Sciatic nerve (tissue), 2 donors: ENCODE measurements at regions not wholly inside any gene's neighbourhood (a gene's known extent, or its start where the extent isn't known, plus 50 kb on each side); places are given as distances from the start of the nearest gene placed in this dataset.
A peak's percentile ranks its signal among the peaks of the same experiment; 100 is the strongest.

Source experiments
- ATAC-seq: fragments of 200-7000 bp; cut with Tn5 transposase; one replicate; pipeline ENCODE4 v1.9.1; 2020; ENCODE audit warnings: mild to moderate bottlenecking, moderate library complexity
- DNase-seq: peaks from one replicate; pipeline ENCODE4 v3.0.0-alpha.2; 2020; ENCODE audit warnings: low spot score
- intact Hi-C: fragments of 100-400 bp; cut with DNase I; formaldehyde crosslinking; loops from one replicate; pipeline ENCODE4 v1.14.2; 2022
- donor health status: DM: no; HTN: no; CAD: no.
- donor health status: DM: no; HTN: no; CAD: no.

DNA sequence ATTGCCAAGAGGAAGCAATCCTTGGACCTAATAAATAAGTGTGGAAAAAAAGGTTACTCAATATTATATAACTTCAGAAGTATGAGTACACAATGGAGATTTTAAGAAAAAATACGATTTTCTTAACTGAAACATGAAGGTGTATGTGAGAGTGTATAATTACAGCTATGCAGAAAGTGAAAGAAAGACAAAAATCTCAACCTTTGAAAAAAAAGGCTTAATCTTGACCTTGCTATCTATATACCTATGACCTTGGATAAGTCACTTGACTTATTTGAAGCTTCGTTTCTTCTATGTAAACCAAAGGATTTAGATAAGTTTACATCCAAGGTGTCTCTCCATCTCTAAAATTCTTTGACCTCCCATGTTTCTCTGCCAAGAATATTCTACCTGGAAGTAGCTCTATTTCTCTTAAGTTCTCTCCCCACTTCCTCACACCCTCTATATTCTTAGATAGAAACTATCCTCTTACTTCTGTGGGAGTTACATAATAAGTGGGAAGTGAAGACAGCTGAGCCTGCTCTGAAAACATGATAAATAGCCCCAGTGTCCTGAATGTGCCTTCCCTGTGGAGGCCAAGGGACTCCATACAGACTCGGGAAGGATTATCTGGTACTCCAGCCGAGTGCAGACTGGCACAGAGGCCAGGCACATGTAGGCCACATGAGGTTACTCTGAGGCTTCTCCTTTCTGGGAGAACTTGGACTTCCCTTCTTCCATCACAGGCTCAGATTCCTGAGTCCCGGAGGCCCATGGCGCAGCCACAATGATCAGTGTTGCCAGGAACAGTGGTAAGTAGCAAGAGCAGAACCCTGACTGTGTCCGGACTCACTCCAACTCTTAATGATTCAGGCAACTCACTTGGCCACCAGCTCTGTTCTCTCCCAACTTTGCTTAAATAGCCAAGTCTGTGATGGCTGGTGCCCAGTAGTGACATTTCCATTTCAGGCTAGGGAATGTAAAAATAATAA is 166.8 kb upstream of the COL8A1 start:
- peak; percentile 74 for ATAC-seq
- DNase-seq, result no peak
- intact Hi-C loops, result no loop called here

DNA sequence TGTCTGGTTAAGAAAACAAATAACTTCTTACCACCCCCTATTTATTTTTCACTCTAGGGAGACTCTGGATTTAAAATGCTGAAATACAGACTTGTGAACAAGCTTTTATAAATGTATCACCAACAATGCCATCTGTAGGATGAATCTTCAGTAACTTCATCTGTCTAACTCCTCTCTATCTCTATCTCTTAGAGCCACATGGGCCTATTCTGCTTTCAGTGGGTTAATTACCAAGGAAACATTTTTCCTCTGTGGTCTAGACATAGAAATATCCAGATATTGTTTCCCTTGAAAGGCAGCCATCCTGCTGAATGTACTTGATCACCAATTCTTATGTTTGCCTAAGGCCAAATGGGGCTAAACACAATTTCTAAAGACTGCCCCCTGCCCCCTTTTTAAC is 167.6 kb upstream of the COL8A1 start:
- no peak for DNase-seq
- intact Hi-C loops, result no loop called here

DNA sequence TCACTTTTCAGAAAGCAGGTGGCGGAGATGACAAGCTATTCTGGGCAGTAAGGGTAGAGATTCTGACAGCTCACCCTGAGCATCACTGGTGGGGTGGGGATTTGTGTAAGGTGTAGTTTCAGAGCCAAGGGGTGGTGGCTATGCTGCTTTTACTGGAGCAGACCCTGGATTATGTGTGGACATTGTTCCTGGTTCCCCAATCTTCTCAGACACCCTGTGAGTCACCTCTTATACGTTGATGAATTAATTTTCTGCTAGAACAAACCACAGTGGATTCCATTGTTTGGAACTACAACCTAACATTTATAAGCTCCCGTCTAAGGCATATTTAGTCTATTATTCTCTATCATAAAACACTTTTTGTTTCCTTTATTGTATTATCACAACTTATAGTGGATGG is 169.5 kb upstream of the COL8A1 start:
- intact Hi-C loops, result no loop called here
- ATAC-seq, result no peak
- DNase-seq, result no peak

More for the DNA sequence above, 167.6 kb upstream of the COL8A1 start:
- no peak for ATAC-seq

DNA sequence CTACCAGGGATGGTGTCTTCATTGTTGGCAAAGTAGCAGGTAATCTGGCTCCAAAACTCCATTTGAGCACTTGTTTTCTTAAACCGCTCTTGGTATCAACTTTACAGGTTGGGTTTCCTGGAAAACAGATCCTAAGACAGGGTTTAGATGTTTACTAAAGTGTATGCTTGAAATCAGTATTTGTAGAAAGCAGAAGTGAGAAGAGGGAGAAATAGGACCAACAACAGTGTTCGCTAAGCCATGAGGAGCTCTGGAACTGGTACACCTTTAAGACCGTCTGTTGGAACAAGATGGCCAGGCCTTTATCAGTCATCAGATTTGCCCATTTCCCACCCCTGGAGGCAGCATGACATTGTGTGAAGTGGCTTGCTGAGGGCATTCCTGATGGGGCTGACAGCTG is 171.0 kb upstream of the COL8A1 start:
- intact Hi-C loops, result no loop called here
- DNase-seq, result no peak
- no peak for ATAC-seq

DNA sequence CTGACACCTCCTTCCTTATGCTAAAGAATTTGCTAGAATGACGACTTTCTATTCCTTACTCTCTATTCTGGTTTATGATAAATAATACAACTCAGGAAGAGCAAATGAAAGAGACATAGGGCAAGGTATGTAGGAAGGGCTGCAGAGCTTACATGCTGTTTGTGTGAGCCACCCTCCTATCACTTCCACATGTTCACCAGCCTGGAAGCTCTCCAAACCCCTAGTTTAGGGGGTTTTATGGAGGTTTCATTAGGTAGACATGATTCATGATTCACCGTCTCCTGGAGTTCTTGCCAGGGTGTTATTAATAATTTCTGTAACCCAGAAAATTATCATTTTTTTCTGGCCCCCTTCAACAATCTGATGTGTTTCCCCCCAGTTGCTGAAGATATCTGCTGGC is 172.1 kb upstream of the COL8A1 start:
- no peak for DNase-seq
- no peak for ATAC-seq
- intact Hi-C loops, result no loop called here

DNA sequence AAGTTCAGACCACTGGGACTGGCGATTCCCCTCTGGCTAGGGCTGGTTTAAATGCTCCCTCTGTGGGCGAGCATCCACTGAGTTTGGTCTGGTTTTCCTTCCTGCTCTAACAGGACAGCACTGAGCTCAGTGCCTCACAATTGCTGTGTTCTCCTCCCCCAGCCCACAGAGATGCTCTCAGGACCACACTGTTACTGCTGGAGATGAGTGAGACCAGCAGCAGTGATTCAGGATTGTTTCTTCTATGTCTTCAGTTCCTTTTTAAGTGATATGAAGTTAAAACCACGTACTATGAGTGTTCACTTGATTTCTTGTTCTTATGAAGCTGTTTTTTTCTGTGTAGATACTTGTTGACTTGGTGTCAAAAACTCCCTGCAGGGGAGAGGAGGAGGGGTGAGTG is 180.4 kb upstream of the COL8A1 start:
- intact Hi-C loops, result no loop called here
- ATAC-seq (no peak), DNase-seq (no peak)

DNA sequence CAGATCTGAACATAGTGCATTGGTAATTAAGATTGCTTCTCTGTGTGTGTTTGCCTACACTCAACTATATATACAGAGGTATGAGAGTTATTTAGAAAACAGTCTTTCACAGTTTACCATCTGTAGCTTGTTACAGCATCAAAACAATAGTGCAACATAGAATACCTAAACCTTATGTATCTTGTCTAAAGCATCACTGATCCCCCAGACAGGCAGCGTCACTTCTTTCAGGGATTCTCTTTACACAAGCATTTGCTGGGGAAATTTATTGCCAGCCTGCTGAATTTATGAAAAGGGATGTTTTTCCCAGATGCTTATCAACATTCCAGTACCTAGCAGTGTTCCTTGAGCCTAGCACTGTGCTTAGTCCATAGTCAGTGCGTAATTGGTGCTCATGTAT is 195.8 kb upstream of the COL8A1 start:
- intact Hi-C loops, result no loop called here
- DNase-seq (no peak), ATAC-seq (no peak)

DNA sequence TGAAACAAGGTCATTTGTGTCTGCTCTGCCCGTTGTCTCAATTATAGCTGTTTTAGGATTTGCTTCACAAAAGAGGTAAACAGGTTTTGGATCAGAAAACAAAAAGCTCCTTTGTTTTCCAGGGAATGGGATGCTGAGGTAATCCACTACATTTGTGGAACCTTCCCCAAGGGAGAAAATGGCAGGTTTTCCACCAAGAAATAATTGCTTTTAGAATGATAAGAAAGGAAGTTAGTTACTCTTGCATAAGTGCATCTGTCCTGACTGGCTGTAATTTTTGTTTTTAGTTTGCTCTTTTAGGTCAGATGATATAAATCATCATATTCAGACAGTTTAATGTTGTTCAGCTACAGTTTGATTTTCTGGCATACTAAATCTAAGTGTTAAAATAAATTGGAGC is 198.5 kb upstream of the COL8A1 start:
- ATAC-seq, result peak; percentile 83
- intact Hi-C loops, result no loop called here
- no peak for DNase-seq

DNA sequence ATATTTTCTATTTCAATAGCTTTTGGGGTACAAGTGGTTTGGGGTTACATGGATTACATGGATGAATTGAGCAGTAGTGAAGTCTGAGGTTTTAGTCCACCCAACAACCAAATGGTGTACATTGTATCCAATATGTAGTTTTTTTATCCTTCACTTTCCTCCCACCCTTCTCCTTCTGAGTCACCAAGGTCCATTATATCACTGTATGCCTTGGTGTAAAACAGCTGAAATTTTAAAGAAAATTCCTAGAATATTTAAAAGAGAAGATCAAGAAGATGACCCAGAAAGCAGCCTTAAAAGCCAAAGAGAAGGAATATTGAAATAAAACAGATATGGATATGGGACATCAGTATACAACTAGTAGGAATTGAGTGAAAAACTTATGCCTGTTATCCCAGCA is 204.2 kb upstream of the COL8A1 start:
- intact Hi-C loops, result no loop called here
- DNase-seq (no peak), ATAC-seq (no peak)

DNA sequence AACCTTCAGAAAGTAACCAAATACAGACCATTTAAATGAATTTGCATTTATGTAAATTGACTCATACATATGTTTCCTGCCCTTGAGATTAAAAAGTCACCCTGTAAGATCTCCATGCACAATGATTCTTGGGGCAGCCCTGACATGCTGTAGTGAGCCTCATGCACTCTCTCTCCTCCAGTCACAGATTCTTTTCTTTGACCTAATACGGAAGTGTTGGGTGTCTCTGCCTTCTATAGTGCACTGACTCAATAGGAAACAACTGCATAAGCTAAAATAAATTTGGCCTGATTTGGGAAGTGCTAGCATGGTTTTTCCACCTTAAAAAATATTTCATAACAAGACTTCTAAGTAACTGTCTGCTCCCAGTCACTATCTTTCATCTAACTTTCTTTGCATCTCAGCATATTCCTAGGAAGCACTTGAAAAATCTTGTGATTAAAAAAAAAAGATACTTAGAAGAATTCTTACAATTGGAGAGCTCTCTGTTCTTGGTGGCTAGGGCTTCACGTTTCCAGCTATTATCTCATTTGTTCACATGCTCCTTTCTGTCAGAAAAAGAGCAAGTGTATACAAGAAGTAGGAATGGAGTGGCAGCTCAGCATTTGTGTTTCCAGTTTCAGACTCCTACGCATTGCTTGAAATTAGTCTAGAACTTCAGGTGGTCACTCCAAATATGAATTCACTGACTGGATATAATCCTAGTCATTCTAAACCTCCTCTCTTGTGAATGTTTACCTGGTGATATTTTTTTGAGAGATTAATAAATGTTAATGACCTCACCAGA is 207.9 kb upstream of the COL8A1 start:
- intact Hi-C loops, result no loop called here
- DNase-seq, result no peak
- ATAC-seq, result no peak

DNA sequence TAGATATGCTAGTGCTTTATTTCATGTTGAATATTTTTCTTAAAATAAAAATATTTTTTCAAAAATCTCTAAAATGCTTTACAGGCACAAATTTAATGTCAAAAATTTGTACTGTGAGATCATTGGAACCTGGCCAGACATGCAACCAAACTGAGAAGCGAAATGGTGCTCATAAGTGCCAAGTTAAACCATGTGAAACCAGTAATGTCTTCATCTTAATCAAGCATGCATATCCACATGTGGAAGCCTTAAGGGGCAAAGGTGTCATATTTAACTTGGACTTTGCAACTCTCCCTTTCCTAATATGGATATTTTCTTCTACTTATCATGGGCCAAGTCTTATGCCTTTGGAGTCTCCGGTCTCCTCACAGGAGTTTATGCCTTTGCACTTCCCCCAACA is 208.9 kb upstream of the COL8A1 start:
- peak; percentile 65 for ATAC-seq
- no peak for DNase-seq

DNA sequence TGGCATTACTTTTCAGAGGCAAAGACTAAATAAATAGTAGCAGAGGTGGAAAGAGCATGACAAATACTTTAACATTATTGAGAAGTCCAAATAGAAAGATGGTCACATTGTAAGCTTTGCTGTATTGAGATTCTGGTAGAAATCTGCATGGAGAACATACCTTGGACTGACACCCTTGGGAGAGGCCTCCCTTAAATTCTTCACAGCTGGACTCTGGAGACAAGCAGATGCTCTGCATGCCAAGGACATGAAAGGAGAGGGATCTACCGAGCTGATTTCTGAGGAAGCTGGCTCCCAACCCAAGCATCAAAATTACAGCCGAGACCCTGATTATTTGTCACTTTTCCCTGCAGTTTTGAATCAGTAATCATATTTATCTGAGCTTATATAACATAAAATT is 212.5 kb upstream of the COL8A1 start:
- intact Hi-C loops, result no loop called here
- ATAC-seq (no peak), DNase-seq (no peak)

More for the DNA sequence above, 208.9 kb upstream of the COL8A1 start:
- intact Hi-C loops, result no loop called here

DNA sequence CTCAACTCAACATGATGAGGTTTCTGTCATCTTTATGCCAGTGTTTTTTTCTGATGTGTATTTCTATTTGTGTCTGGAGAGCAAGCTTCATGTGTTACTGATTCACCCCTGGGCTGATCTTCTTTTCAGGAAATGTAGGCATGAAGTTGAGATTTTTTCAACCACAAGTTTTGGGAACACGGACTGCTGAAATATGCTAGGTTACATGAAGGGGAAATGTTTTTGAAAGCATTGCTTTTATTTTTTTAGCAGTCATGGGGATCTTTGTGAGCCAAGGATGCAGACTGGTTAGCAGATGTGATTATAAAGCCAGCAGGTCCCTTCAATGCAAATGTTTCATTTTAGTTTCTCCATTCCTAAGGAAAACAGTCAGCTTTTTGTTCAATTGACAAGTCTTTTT is 219.3 kb upstream of the COL8A1 start:
- ATAC-seq, result peak; percentile 22
- intact Hi-C loops, result no loop called here
- DNase-seq, result no peak

DNA sequence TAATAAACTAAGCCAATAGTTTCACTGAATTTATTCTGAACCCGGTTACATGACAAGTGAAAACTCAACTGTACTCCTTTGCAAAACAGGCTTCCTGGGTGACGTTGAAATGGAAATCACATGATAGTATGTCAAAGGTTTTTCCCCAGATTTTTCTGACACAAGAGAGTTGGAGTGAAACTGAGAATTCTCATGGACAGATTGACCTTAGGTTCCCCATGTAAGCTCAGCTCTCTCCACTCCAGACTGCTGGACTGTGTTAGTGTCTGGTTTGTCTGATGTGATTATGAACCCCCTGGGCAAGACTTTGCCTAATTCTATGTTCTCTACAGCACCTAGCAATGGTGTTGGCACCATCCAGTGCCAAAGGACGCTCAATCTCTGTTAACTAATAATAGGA is 219.7 kb upstream of the COL8A1 start:
- intact Hi-C loops, result no loop called here
- ATAC-seq (peak; percentile 38), DNase-seq (no peak)

DNA sequence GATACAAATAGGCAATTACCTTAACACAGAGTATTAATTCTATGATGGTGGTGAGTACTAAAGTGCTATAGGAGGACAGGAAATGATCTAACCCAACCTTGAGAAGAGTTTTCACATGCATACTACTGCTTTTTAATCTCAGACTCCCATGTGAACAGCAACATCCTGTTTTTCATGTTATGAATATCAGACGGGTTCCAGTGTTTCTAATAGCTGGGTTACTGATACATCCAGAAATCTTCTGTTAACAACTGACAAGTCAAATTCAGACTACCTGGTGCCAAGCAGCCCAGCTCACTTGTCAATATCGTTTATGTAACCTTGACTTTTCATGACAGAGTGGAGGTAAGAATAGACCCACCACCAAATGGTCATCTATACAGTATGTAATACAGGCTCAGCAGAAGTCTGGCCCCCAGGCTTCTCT is 220.2 kb upstream of the COL8A1 start:
- intact Hi-C loops, result no loop called here
- ATAC-seq (no peak), DNase-seq (no peak)

DNA sequence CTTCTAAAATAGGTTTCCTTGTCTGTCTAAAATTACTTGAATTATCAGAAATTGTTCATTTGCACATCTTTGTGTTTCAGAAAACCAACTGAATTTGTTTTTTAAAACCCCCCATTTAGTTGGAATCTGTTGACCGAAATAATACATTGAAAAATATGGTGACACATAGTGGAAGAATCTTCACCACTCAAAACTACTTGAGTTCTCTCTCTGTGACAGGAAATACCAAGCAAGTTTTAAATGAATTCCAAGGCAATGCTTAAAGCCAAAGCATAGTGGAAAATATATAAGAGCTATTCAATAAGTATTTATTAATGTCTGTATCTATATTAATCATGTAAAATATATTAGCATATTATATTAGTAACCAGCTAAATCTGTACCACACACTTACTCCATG is 224.9 kb upstream of the COL8A1 start:
- no peak for DNase-seq
- no peak for ATAC-seq
- intact Hi-C loops, result no loop called here

DNA sequence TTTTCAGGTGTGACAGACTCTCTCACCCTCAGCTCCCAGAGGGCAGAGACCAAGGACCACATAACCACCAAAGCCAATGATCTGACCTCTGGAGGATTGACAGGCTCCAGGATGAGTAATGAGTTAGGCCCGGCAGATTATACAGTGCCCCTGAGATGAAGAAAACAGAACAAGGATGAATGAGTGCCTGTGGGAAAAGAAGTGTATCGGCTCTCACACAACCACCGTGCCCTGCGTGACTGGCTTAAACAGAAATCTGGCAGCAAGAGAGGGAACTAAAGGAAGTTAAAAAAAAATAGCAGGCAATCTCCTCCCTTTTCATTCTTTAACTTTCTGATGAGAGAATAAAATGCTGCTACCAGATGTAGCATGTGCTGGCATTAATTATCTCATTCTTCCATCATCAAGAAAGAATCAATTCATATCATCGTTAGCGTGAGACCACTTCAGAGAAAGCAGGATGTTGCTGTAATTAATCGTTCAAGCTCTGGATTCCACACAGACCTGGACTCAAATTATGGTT is 227.5 kb upstream of the COL8A1 start:
- intact Hi-C loops, result no loop called here
- ATAC-seq, result no peak
- no peak for DNase-seq

DNA sequence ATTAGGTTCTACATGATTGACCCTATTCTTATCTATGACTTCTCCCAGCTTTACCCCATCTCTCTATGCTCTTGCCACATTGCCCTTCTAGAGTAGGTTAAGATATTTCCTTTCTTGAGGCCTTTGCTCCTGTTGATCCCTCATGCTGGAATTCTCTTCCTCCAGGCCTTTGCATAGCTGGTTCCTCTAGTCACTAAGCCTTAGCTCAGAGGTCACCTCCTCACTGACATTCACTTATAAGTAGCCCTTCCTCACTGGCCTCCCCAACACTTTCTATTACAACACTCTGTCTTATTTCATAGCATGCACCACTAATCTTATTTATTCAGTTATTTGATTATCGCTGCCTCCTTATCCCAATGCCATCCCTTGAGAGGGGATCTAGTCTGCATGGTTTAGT is 228.4 kb upstream of the COL8A1 start:
- DNase-seq (no peak), ATAC-seq (no peak)
- intact Hi-C loops, result no loop called here

DNA sequence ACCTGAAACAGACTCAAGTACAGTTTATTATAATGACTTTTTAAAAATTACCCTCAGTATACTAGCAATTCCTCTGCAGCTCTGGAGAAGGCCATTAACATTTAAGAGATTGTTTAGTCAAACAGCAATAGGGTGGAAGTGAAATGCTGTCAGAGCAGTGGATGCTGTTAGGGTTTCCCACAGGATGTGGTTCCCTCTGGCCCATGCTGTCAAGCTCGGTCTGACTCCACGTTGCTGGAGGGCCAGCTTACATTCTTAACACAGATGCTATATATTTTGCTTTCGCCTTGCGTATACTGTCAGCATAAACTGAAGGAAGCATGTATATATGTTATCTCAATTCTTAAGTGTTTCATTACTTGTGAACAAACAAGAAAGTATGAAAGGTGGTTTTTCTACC is 231.1 kb upstream of the COL8A1 start:
- DNase-seq (no peak), ATAC-seq (no peak)
- intact Hi-C loops, result no loop called here

DNA sequence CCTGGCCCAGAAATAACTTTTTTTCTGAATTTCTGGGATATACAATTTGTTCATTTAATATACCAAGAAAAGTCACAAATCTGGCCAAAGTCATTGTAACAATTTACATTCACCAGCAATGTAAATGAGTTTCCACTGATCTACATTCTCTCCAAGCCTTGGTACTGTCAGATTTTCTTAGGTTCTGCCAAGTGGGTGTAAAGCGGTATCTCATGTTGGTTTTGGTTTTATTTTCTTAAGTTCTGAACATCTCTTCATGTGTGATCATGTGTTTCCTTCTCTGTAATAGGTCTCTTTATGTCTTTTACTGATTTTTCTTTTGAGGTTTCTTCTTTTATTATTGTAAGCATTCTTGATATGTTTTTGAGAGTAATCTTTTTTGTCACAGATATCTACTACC is 235.6 kb upstream of the COL8A1 start:
- DNase-seq, result no peak
- no peak for ATAC-seq
- intact Hi-C loops, result no loop called here
